Panc1 (cell line): ENCODE measurements at regions not wholly inside any gene's neighbourhood (a gene's known extent, or its start where the extent isn't known, plus 50 kb on each side); places are given as distances from the start of the nearest gene placed in this dataset.
"Not testable (repeated sequence)": the region's sequence is repeated elsewhere in the genome, so short reads cannot be mapped to it uniquely, and the experiment has no call there.

ENCODE experiments used
- CTCF ChIP-seq: fragments of 450-650 bp; IDR thresholded peaks from 2 replicates; pipeline ENCODE4 v1.5.1; 2017; ENCODE audit warnings: mild to moderate bottlenecking
- POLR2AphosphoS5 ChIP-seq: IDR thresholded peaks from 2 replicates; pipeline ENCODE4 v1.6.1; 2012; ENCODE audit warnings: mild to moderate bottlenecking, low read depth, low read length, moderate library complexity
- REST ChIP-seq, 2 experiments: IDR thresholded peaks; 2 replicates each; pipeline ENCODE4 v1.6.1; 2011 to 2012; ENCODE audit warnings: low read depth in 2 of 2, control low read depth in 1 of 2, low read length in 1 of 2, mild to moderate bottlenecking in 1 of 2, moderate library complexity in 1 of 2; ENCODE audit not compliant: insufficient read depth in 1 of 2
- SIN3A ChIP-seq: IDR thresholded peaks from 2 replicates; pipeline ENCODE4 v1.6.1; 2012; ENCODE audit warnings: low read depth, mild to moderate bottlenecking, low read length, moderate library complexity, borderline replicate concordance; ENCODE audit not compliant: insufficient read depth
- TCF7L2 ChIP-seq: IDR thresholded peaks from 2 replicates; pipeline ENCODE4 v1.6.1; 2011; ENCODE audit warnings: mild to moderate bottlenecking, low read depth, low read length, inconsistent platforms

GRCh38 chr9:62810318-62810717 is 1620.5 kb downstream of the SPATA31A7 start:
- TF ChIP-seq CTCF; REST (IDR thresholded peaks at IDR 0.05; ENCODE audit: insufficient read depth in 1 of 2, low read depth in 2 of 2, low read length in 1 of 2); POLR2AphosphoS5; SIN3A; TCF7L2: not testable (repeated sequence)
